ENCODE measurements at regions not wholly inside any gene's neighbourhood (a gene's known extent, or its start where the extent isn't known, plus 50 kb on each side); places are given as distances from the start of the nearest gene placed in this dataset.

- 100% methylated on average over 1 of the region's 13 CpGs; no CpG with 5 or more reads in 1 of the 2 donors for WGBS, 2 donors (ENCODE audit: low coverage in 1 of 2)
- Histone ChIP-seq H3K27me3 (no peaks in the 10 kb centered on the region), H3K27ac (no peak overlapping the region), H3K4me3 (no peak overlapping the region), H3K36me3 (no peaks in the 10 kb centered on the region), H3K4me1 (peaks cover 0 to 25% (median 10%) of the 10 kb centered on the region in 3 donors), H3K9me3 (no peaks in the 10 kb centered on the region)
- no peak for TF ChIP-seq POLR2A (IDR thresholded peaks at IDR 0.05)
- TF ChIP-seq EP300 (IDR thresholded peaks at IDR 0.05) = no peak
- TF ChIP-seq POLR2AphosphoS5 (IDR thresholded peaks at IDR 0.05) = no peak
- TF ChIP-seq CTCF (IDR thresholded peaks at IDR 0.05) = no peak
- ATAC-seq = no peak
Measured at GRCh38 chr3:72316501-72317279, 531.6 kb downstream of the SHQ1 start.

- H3K27ac ChIP-seq = no peak overlapping the region
- H3K9me3 ChIP-seq = no peaks in the 10 kb centered on the region
- peaks cover 0 to 30% (median 5%) of the 10 kb centered on the region in 3 donors for H3K4me1 ChIP-seq
- ATAC-seq = no peak
- no peaks in the 10 kb centered on the region for H3K27me3 ChIP-seq
- no peak for TF ChIP-seq POLR2A (IDR thresholded peaks at IDR 0.05)
- TF ChIP-seq POLR2AphosphoS5 (IDR thresholded peaks at IDR 0.05) = no peak
- TF ChIP-seq CTCF (IDR thresholded peaks at IDR 0.05) = no peak
- TF ChIP-seq EP300 (IDR thresholded peaks at IDR 0.05) = no peak
- H3K4me3 ChIP-seq = no peak overlapping the region
- WGBS, 2 donors (ENCODE audit: low coverage in 1 of 2) = 89% methylated on average over 1 of the region's 1 CpG; no CpG with 5 or more reads in 1 of the 2 donors
- H3K36me3 ChIP-seq = no peaks in the 10 kb centered on the region
Measured at GRCh38 chr3:72313308-72313707, 528.4 kb upstream of the PROK2 start.

- 75% methylated on average over 4 of the region's 6 CpGs; no CpG with 5 or more reads in 1 of the 2 donors for WGBS, 2 donors (ENCODE audit: low coverage in 1 of 2)
- H3K9me3 ChIP-seq = no peaks in the 10 kb centered on the region
- no peak for ATAC-seq
Measured at GRCh38 chr3:72312339-72312738, 527.4 kb upstream of the PROK2 start.

GRCh38 chr3:72311425-72311824, 526.5 kb upstream of the PROK2 start:
- no peaks in the 10 kb centered on the region for H3K9me3 ChIP-seq
- H3K4me3 ChIP-seq = no peak overlapping the region
- H3K27ac ChIP-seq = no peak overlapping the region
- TF ChIP-seq POLR2AphosphoS5 (IDR thresholded peaks at IDR 0.05) (no peak), POLR2A (IDR thresholded peaks at IDR 0.05) (no peak), EP300 (IDR thresholded peaks at IDR 0.05) (no peak), CTCF (IDR thresholded peaks at IDR 0.05) (no peak)
- H3K27me3 ChIP-seq = no peaks in the 10 kb centered on the region
- ATAC-seq = no peak
- peaks cover 0 to 15% (median 0%) of the 10 kb centered on the region in 3 donors for H3K4me1 ChIP-seq
- 92 to 100% methylated on average over 2 to 7 of the region's 7 CpGs for WGBS, 2 donors (ENCODE audit: low coverage in 1 of 2)
- no peaks in the 10 kb centered on the region for H3K36me3 ChIP-seq

More at GRCh38 chr3:72312339-72312738, 527.4 kb upstream of the PROK2 start:
- Histone ChIP-seq H3K36me3 (no peaks in the 10 kb centered on the region), H3K4me3 (no peak overlapping the region), H3K27ac (no peak overlapping the region), H3K27me3 (no peaks in the 10 kb centered on the region), H3K4me1 (peaks cover 0 to 20% (median 0%) of the 10 kb centered on the region in 3 donors)
- TF ChIP-seq POLR2AphosphoS5 (IDR thresholded peaks at IDR 0.05) = no peak
- no peak for TF ChIP-seq EP300 (IDR thresholded peaks at IDR 0.05)
- no peak for TF ChIP-seq CTCF (IDR thresholded peaks at IDR 0.05)
- no peak for TF ChIP-seq POLR2A (IDR thresholded peaks at IDR 0.05)

All from gastroesophageal sphincter (tissue), 4 donors.